K562 (cell line): ENCODE measurements at regions not wholly inside any gene's neighbourhood (a gene's known extent, or its start where the extent isn't known, plus 50 kb on each side); places are given as distances from the start of the nearest gene placed in this dataset.

Source experiments
- POLR2A ChIP-seq: fragments of 450-650 bp; conservative IDR thresholded peaks from 2 replicates; pipeline ENCODE4 v1.6.1; 2016
- ZKSCAN3 ChIP-seq: fragments of 250-450 bp; sonication (Bioruptor Pico); IDR thresholded peaks from 2 replicates; pipeline ENCODE4 v1.4.0; 2020

GRCh38 chrX:99613041-99613440 is 797.0 kb downstream of the PCDH19 start:
- TF ChIP-seq POLR2A (no peak), ZKSCAN3 (CRISPR knock-in tag) (no peak)
